Upper lobe of right lung (tissue), 1 donor: ENCODE measurements at regions not wholly inside any gene's neighbourhood (a gene's known extent, or its start where the extent isn't known, plus 50 kb on each side); places are given as distances from the start of the nearest gene placed in this dataset.

Experiments used
- ATAC-seq: fragments of 200-7000 bp; cut with Tn5 transposase; one replicate; pipeline ENCODE4 v1.9.1; 2020; ENCODE audit warnings: mild to moderate bottlenecking, moderate library complexity
- DNase-seq: peaks from one replicate; pipeline ENCODE4 v3.0.0-alpha.2; 2020
- H3K27ac ChIP-seq: fragments of 200-600 bp; one replicate; pipeline ENCODE4 v1.8.0; 2022
- H3K27me3 ChIP-seq: fragments of 200-600 bp; one replicate; pipeline ENCODE4 v1.8.0; 2022; ENCODE audit warnings: mild to moderate bottlenecking
- H3K36me3 ChIP-seq: fragments of 200-600 bp; one replicate; pipeline ENCODE4 v1.8.0; 2022
- H3K4me1 ChIP-seq: fragments of 200-600 bp; one replicate; pipeline ENCODE4 v1.8.0; 2022
- H3K4me3 ChIP-seq: fragments of 200-600 bp; one replicate; pipeline ENCODE4 v1.8.0; 2022; ENCODE audit warnings: mild to moderate bottlenecking
- H3K9me3 ChIP-seq: fragments of 200-600 bp; one replicate; pipeline ENCODE4 v1.8.0; 2022
- CTCF ChIP-seq: fragments of 200-600 bp; IDR thresholded peaks from one replicate; pipeline ENCODE4 v1.8.0; 2022; ENCODE audit warnings: antibody characterized with exemption
- intact Hi-C: fragments of 100-400 bp; cut with DNase I; formaldehyde crosslinking; loops from one replicate; pipeline ENCODE4 v1.11.0; 2022
- donor health status: DM: no; HTN: yes; CAD: no; lungs with severe emphysema.

GRCh38 chr1:83794384-83794783 lies 204.5 kb downstream of the TTLL7 start:
- DNase-seq (no peak), ATAC-seq (no peak)
- no peak for TF ChIP-seq CTCF
- Histone ChIP-seq H3K27me3 (no peaks in the 10 kb centered on the region), H3K9me3 (no peaks in the 10 kb centered on the region), H3K4me3 (no peak overlapping the region), H3K4me1 (no peaks in the 10 kb centered on the region), H3K27ac (no peak overlapping the region), H3K36me3 (no peaks in the 10 kb centered on the region)
- intact Hi-C loops: no loop called here

GRCh38 chr1:83791821-83792437 lies 207.0 kb downstream of the TTLL7 start:
- no peaks in the 10 kb centered on the region for H3K36me3 ChIP-seq
- ATAC-seq (no peak), DNase-seq (no peak)
- no peak overlapping the region for H3K4me3 ChIP-seq
- H3K9me3 ChIP-seq: no peaks in the 10 kb centered on the region
- H3K27ac ChIP-seq: no peak overlapping the region
- H3K4me1 ChIP-seq: no peaks in the 10 kb centered on the region
- intact Hi-C loops: no loop called here
- TF ChIP-seq CTCF: no peak
- H3K27me3 ChIP-seq: no peaks in the 10 kb centered on the region

GRCh38 chr1:83790446-83790845 lies 208.5 kb downstream of the TTLL7 start:
- no peaks in the 10 kb centered on the region for H3K4me1 ChIP-seq
- H3K36me3 ChIP-seq: no peaks in the 10 kb centered on the region
- H3K9me3 ChIP-seq: no peaks in the 10 kb centered on the region
- no peak overlapping the region for H3K4me3 ChIP-seq
- H3K27ac ChIP-seq: no peak overlapping the region
- no peaks in the 10 kb centered on the region for H3K27me3 ChIP-seq
- intact Hi-C loops: no loop called here
- no peak for TF ChIP-seq CTCF
- ATAC-seq: no peak
- no peak for DNase-seq

- no peak overlapping the region for H3K27ac ChIP-seq
- no peaks in the 10 kb centered on the region for H3K9me3 ChIP-seq
- no peak for TF ChIP-seq CTCF
- no peaks in the 10 kb centered on the region for H3K27me3 ChIP-seq
- no peaks in the 10 kb centered on the region for H3K36me3 ChIP-seq
- no peak overlapping the region for H3K4me3 ChIP-seq
- no peak for ATAC-seq
- no peaks in the 10 kb centered on the region for H3K4me1 ChIP-seq
- intact Hi-C loops: no loop called here
- no peak for DNase-seq
These were observed 211.5 kb downstream of the TTLL7 start for GRCh38 chr1:83787246-83787998.

- no peaks in the 10 kb centered on the region for H3K4me1 ChIP-seq
- DNase-seq: no peak
- no peak for ATAC-seq
- H3K9me3 ChIP-seq: no peaks in the 10 kb centered on the region
- TF ChIP-seq CTCF: no peak
- no peak overlapping the region for H3K27ac ChIP-seq
- intact Hi-C loops: no loop called here
- no peak overlapping the region for H3K4me3 ChIP-seq
- no peaks in the 10 kb centered on the region for H3K36me3 ChIP-seq
- H3K27me3 ChIP-seq: no peaks in the 10 kb centered on the region
These were observed 217.3 kb downstream of the TTLL7 start for GRCh38 chr1:83781667-83782066.
